Keratinocyte (primary cell): ENCODE measurements at regions not wholly inside any gene's neighbourhood (a gene's known extent, or its start where the extent isn't known, plus 50 kb on each side); places are given as distances from the start of the nearest gene placed in this dataset.

Experiments used
- DNase-seq: peaks from one replicate; pipeline ENCODE4 v3.0.0-alpha.2; 2011; ENCODE audit warnings: low read depth, missing footprints, low spot score
- FAIRE-seq: peaks from 2 replicates; lab custom pipeline; 2011; peaks lifted over from hg19 to GRCh38; lab: Jason Lieb, UNC
- H2AFZ ChIP-seq: 2 replicates; pipeline ENCODE4 v1.6.0; 2012; ENCODE audit warnings: low read length, control low read depth, inconsistent platforms; ENCODE audit not compliant: control insufficient read depth
- H3K27ac ChIP-seq: 2 replicates; pipeline ENCODE4 v1.5.1; 2011; ENCODE audit warnings: low read length; ENCODE audit not compliant: control insufficient read depth, insufficient read depth
- H3K27me3 ChIP-seq: 3 replicates; pipeline ENCODE4 v1.6.0; 2011; ENCODE audit warnings: low read length; ENCODE audit not compliant: control insufficient read depth, insufficient read depth; ENCODE audit errors: extremely low read depth
- H3K36me3 ChIP-seq, 2 experiments: 2 replicates in 1 of 2; 3 replicates in 1 of 2; pipeline ENCODE4 v1.5.1; 2011; ENCODE audit warnings: low read length in 2 of 2, mild to moderate bottlenecking in 1 of 2; ENCODE audit not compliant: control insufficient read depth in 2 of 2, insufficient read depth in 2 of 2; ENCODE audit errors: extremely low read depth in 1 of 2
- H3K4me1 ChIP-seq: 3 replicates; pipeline ENCODE4 v1.5.1; 2011; ENCODE audit warnings: low read length; ENCODE audit not compliant: control insufficient read depth, insufficient read depth; ENCODE audit errors: extremely low read depth
- H3K4me2 ChIP-seq: 3 replicates; pipeline ENCODE4 v1.6.0; 2011; ENCODE audit warnings: low read depth, low read length; ENCODE audit not compliant: control insufficient read depth, insufficient read depth; ENCODE audit errors: extremely low read depth
- H3K4me3 ChIP-seq, 3 experiments: fragments of 200-600 bp in 1 of 3; sonication (generic) in 1 of 3; 2 replicates in 2 of 3; 3 replicates in 1 of 3; pipeline ENCODE4 v1.5.1; 2011 to 2016; ENCODE audit warnings: low read length in 3 of 3, mild to moderate bottlenecking in 3 of 3, control low read depth in 2 of 3, inconsistent platforms in 1 of 3, low read depth in 1 of 3, mixed read lengths in 1 of 3, mixed run types in 1 of 3, moderate library complexity in 1 of 3; ENCODE audit not compliant: control insufficient read depth in 2 of 3, insufficient read depth in 2 of 3; ENCODE audit errors: extremely low read depth in 1 of 3
- H3K79me2 ChIP-seq: 2 replicates; pipeline ENCODE4 v1.6.0; 2012; ENCODE audit warnings: low read length; ENCODE audit not compliant: control insufficient read depth, insufficient read depth
- H3K9ac ChIP-seq: 3 replicates; pipeline ENCODE4 v1.6.0; 2011; ENCODE audit warnings: low read length; ENCODE audit not compliant: control insufficient read depth, insufficient read depth; ENCODE audit errors: extremely low read depth
- H3K9me1 ChIP-seq: 3 replicates; pipeline ENCODE4 v1.6.0; 2011; ENCODE audit warnings: low read length; ENCODE audit not compliant: control insufficient read depth, insufficient read depth; ENCODE audit errors: extremely low read depth
- H3K9me3 ChIP-seq: 2 replicates; pipeline ENCODE4 v1.5.1; 2012; ENCODE audit warnings: low read depth, low read length; ENCODE audit not compliant: control insufficient read depth
- H4K20me1 ChIP-seq: 3 replicates; pipeline ENCODE4 v1.6.0; 2011; ENCODE audit warnings: low read length; ENCODE audit not compliant: control insufficient read depth, insufficient read depth; ENCODE audit errors: extremely low read depth
- EZH2 ChIP-seq: IDR thresholded peaks from one replicate; pipeline ENCODE4 v1.6.1; 2012; ENCODE audit warnings: inconsistent platforms, mild to moderate bottlenecking, low read length, moderate library complexity
- dilution Hi-C: fragments of 300-500 bp; cut with MboI; formaldehyde crosslinking; loops from one replicate; pipeline ENCODE4 v1.7.0; 2020; ENCODE audit warnings: low sequenced_read_pairs; ENCODE audit not compliant: extremely low pct_ligation_motif_present
- TF ChIP-seq, protein P1 (sequence below), 3 experiments: IDR thresholded peaks in 1 of 3; conservative IDR thresholded peaks in 1 of 3; optimal IDR thresholded peaks in 1 of 3; 2 replicates in 2 of 3; 3 replicates in 1 of 3; pipeline versions ENCODE3 to v1.5.1; 2011; ENCODE audit warnings: low read length in 3 of 3, mild to moderate bottlenecking in 3 of 3, moderate library complexity in 2 of 3, control low read depth in 1 of 3, inconsistent platforms in 1 of 3; ENCODE audit not compliant: insufficient read depth in 2 of 3; ENCODE audit errors: extremely low read depth in 1 of 3

DNA sequence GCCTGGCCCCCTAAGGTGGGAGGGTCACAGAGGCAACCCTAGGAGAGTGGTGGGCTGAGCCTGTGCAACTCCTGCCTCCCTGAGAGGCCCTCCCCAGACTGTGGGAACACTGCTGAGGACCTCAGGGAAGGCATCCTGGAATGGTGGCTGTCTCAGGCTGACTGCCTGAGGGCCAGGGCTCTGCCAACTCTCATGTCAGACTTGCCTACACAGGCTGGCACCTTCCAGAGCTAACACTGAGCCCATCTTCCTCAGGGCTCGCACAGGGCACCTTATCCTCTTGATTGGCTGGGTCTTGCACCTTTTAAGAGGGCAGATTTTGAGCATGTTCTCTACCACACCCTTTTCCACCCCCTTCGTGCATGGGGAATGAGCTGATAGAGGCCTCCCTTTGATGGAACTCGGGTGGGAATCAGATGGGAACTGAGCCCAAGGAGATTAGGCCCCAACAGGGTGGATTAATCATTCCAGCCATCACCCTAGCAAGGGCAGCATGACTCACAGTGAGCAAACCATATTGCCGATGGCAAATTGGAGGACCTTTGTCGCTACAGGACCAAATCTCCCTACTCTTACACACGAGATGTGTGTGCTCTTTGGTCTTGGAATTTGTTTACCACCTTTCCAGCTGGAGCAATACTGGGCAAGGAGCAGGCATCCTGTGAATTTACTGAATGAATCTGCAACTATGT lies 702.8 kb downstream of the VRK1 start:
- no peaks in the 10 kb centered on the region for H3K79me2 ChIP-seq
- H3K27me3 ChIP-seq: no peaks in the 10 kb centered on the region
- no peaks in the 10 kb centered on the region for H3K9me1 ChIP-seq
- FAIRE-seq: peak; percentile 94
- peak overlapping the region; percentile 46 for H2AFZ ChIP-seq
- no peaks in the 10 kb centered on the region for H3K9me3 ChIP-seq
- H3K4me1 ChIP-seq: peaks cover 19% of the 10 kb centered on the region
- no peaks in the 10 kb centered on the region for H3K36me3 ChIP-seq
- H3K9ac ChIP-seq: no peak overlapping the region
- peak; percentile 60 for DNase-seq
- peak overlapping the region; percentile 68 for H3K4me2 ChIP-seq
- dilution Hi-C loops: no loop called here
- no peaks in the 10 kb centered on the region for H4K20me1 ChIP-seq
- no peak overlapping the region for H3K4me3 ChIP-seq
- no peak for TF ChIP-seq EZH2
- TF ChIP-seq, protein P1, sequence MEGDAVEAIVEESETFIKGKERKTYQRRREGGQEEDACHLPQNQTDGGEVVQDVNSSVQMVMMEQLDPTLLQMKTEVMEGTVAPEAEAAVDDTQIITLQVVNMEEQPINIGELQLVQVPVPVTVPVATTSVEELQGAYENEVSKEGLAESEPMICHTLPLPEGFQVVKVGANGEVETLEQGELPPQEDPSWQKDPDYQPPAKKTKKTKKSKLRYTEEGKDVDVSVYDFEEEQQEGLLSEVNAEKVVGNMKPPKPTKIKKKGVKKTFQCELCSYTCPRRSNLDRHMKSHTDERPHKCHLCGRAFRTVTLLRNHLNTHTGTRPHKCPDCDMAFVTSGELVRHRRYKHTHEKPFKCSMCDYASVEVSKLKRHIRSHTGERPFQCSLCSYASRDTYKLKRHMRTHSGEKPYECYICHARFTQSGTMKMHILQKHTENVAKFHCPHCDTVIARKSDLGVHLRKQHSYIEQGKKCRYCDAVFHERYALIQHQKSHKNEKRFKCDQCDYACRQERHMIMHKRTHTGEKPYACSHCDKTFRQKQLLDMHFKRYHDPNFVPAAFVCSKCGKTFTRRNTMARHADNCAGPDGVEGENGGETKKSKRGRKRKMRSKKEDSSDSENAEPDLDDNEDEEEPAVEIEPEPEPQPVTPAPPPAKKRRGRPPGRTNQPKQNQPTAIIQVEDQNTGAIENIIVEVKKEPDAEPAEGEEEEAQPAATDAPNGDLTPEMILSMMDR (optimal IDR thresholded peaks at IDR 0.05 in 1 of 3, IDR thresholded peaks at IDR 0.05 in 1 of 3, conservative IDR thresholded peaks at IDR 0.05 in 1 of 3; ENCODE audit: extremely low read depth in 1 of 3, insufficient read depth in 2 of 3, low read length in 3 of 3): no peak
- no peak overlapping the region for H3K27ac ChIP-seq

DNA sequence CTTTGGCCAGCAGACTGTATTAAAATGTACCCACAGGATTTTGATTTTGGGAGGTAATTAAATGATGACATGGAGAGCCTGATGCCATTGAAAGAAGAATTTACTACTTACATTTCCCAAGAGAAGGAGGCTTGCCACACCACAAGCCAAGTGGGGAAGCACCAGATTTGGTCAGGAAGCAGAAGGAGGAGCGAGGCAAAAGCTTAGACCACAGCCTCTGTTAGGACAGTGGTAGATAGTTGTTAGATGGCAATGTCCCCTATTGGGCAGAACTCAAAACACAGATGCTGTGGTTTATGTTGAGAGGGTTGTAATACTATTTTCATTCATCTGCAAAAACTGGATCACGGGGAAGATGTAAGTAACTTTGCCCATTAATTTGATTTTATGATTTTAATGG lies 709.4 kb downstream of the VRK1 start:
- H3K27ac ChIP-seq: no peak overlapping the region
- H3K9me3 ChIP-seq: no peaks in the 10 kb centered on the region
- H2AFZ ChIP-seq: no peak overlapping the region
- H3K9me1 ChIP-seq: no peaks in the 10 kb centered on the region
- TF ChIP-seq, protein P1 (optimal IDR thresholded peaks at IDR 0.05 in 1 of 3, IDR thresholded peaks at IDR 0.05 in 1 of 3, conservative IDR thresholded peaks at IDR 0.05 in 1 of 3; ENCODE audit: extremely low read depth in 1 of 3, insufficient read depth in 2 of 3, low read length in 3 of 3): no peak
- no peak for TF ChIP-seq EZH2
- H3K27me3 ChIP-seq: no peaks in the 10 kb centered on the region
- H3K9ac ChIP-seq: no peak overlapping the region
- no peaks in the 10 kb centered on the region for H3K36me3 ChIP-seq
- H3K79me2 ChIP-seq: no peaks in the 10 kb centered on the region
- no peak overlapping the region for H3K4me3 ChIP-seq
- DNase-seq (no peak), FAIRE-seq (no peak)
- no peaks in the 10 kb centered on the region for H4K20me1 ChIP-seq
- H3K4me1 ChIP-seq: no peaks in the 10 kb centered on the region
- no peak overlapping the region for H3K4me2 ChIP-seq
- dilution Hi-C loops: no loop called here
